MM.1S (cell line): ENCODE measurements at regions not wholly inside any gene's neighbourhood (a gene's known extent, or its start where the extent isn't known, plus 50 kb on each side); places are given as distances from the start of the nearest gene placed in this dataset.

Experiments
- DNase-seq: peaks from one replicate; pipeline ENCODE4 v3.0.0-alpha.2; 2015
- H2AFZ ChIP-seq: fragments of 300-600 bp; sonication (generic); 2 replicates; pipeline ENCODE4 v1.6.0; 2016; ENCODE audit warnings: antibody characterized with exemption, low read length
- H3F3A ChIP-seq: fragments of 300-600 bp; sonication (generic); 2 replicates; pipeline ENCODE4 v1.6.1; 2016; ENCODE audit warnings: mild to moderate bottlenecking, antibody characterized with exemption, low read length, moderate library complexity, mixed read lengths; ENCODE audit not compliant: insufficient read depth
- H3K27ac ChIP-seq: fragments of 300-600 bp; sonication (generic); 2 replicates; pipeline ENCODE4 v1.5.1; 2016; ENCODE audit warnings: mild to moderate bottlenecking, low read length
- H3K27me3 ChIP-seq: fragments of 300-600 bp; sonication (generic); replicated peaks from 2 replicates; pipeline ENCODE4 v1.6.0; 2016; ENCODE audit warnings: low read length; ENCODE audit not compliant: insufficient read depth
- H3K36me3 ChIP-seq: fragments of 300-600 bp; sonication (generic); replicated peaks from 2 replicates; pipeline ENCODE4 v1.6.1; 2016; ENCODE audit warnings: mild to moderate bottlenecking, low read length, mixed read lengths; ENCODE audit not compliant: insufficient read depth
- H3K4me1 ChIP-seq: fragments of 300-600 bp; sonication (generic); 2 replicates; pipeline ENCODE4 v1.6.1; 2016; ENCODE audit warnings: low read length, mixed read lengths
- H3K4me2 ChIP-seq: fragments of 300-600 bp; sonication (generic); 2 replicates; pipeline ENCODE4 v1.6.0; 2016; ENCODE audit warnings: low read depth, low read length
- H3K4me3 ChIP-seq: fragments of 300-600 bp; sonication (generic); 2 replicates; pipeline ENCODE4 v1.5.1; 2016; ENCODE audit warnings: low read length, mixed read lengths
- H3K79me2 ChIP-seq: fragments of 300-600 bp; sonication (generic); 2 replicates; pipeline ENCODE4 v1.6.1; 2016; ENCODE audit warnings: mixed run types, low read length, mixed read lengths
- H3K9ac ChIP-seq: fragments of 300-600 bp; sonication (generic); 2 replicates; pipeline ENCODE4 v1.6.1; 2016; ENCODE audit warnings: low read length, mixed read lengths
- H3K9me2 ChIP-seq: fragments of 300-600 bp; sonication (generic); replicated peaks from 2 replicates; pipeline ENCODE4 v1.6.1; 2016; ENCODE audit warnings: mild to moderate bottlenecking, low read length, mixed read lengths; ENCODE audit not compliant: insufficient read depth
- H3K9me3 ChIP-seq: fragments of 300-600 bp; sonication (generic); replicated peaks from 2 replicates; pipeline ENCODE4 v1.6.1; 2016; ENCODE audit warnings: mild to moderate bottlenecking, low read length, mixed read lengths; ENCODE audit not compliant: insufficient read depth
- H4K20me1 ChIP-seq: fragments of 300-600 bp; sonication (generic); 2 replicates; pipeline ENCODE4 v1.6.1; 2016; ENCODE audit warnings: mild to moderate bottlenecking, low read length, moderate library complexity, mixed read lengths; ENCODE audit not compliant: insufficient read depth
- EZH2 ChIP-seq: fragments of 300-600 bp; sonication (generic); optimal IDR thresholded peaks from 2 replicates; pipeline ENCODE3; 2017; ENCODE audit warnings: low read depth, mild to moderate bottlenecking, antibody characterized with exemption, low read length, mixed read lengths
- EZH2phosphoT487 ChIP-seq: fragments of 300-600 bp; sonication (generic); IDR thresholded peaks from 2 replicates; pipeline ENCODE4 v1.6.1; 2018; ENCODE audit warnings: antibody characterized with exemption, low read length
- TF ChIP-seq, protein P1 (sequence below): fragments of 300-600 bp; sonication (generic); IDR thresholded peaks from 2 replicates; pipeline ENCODE4 v1.5.1; 2016; ENCODE audit warnings: antibody characterized with exemption, low read length, mixed read lengths

DNA sequence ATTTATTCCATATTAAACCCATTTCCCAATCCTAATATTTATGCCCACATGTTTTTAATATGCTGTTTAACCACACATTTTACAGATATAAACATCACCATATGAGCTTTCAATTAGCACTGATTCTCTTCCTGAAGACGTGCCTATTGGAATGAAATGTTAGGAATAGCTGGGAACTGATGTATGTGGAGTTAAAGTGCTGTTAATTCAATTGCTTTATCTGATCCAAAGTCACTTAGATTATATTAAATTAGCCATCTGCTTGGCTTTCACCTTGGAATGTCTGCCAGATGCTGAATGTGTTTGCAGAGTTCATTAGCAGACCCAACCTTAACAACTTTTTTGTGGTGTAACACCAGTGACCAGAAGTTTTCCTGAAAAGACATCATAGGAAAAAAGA is 942.9 kb upstream of the KLHL29 start:
- Histone ChIP-seq H3F3A (no peaks in the 10 kb centered on the region), H3K79me2 (no peaks in the 10 kb centered on the region), H3K4me1 (no peaks in the 10 kb centered on the region), H4K20me1 (no peaks in the 10 kb centered on the region), H3K9me2 (no peaks in the 10 kb centered on the region), H3K9ac (no peak overlapping the region), H3K27ac (no peak overlapping the region), H3K4me3 (no peak overlapping the region), H3K27me3 (no peaks in the 10 kb centered on the region), H2AFZ (no peak overlapping the region), H3K9me3 (no peaks in the 10 kb centered on the region), H3K36me3 (no peaks in the 10 kb centered on the region), H3K4me2 (no peak overlapping the region)
- TF ChIP-seq, protein P1, sequence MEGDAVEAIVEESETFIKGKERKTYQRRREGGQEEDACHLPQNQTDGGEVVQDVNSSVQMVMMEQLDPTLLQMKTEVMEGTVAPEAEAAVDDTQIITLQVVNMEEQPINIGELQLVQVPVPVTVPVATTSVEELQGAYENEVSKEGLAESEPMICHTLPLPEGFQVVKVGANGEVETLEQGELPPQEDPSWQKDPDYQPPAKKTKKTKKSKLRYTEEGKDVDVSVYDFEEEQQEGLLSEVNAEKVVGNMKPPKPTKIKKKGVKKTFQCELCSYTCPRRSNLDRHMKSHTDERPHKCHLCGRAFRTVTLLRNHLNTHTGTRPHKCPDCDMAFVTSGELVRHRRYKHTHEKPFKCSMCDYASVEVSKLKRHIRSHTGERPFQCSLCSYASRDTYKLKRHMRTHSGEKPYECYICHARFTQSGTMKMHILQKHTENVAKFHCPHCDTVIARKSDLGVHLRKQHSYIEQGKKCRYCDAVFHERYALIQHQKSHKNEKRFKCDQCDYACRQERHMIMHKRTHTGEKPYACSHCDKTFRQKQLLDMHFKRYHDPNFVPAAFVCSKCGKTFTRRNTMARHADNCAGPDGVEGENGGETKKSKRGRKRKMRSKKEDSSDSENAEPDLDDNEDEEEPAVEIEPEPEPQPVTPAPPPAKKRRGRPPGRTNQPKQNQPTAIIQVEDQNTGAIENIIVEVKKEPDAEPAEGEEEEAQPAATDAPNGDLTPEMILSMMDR: no peak
- no peak for TF ChIP-seq EZH2phosphoT487
- TF ChIP-seq EZH2: no peak
- no peak for DNase-seq

DNA sequence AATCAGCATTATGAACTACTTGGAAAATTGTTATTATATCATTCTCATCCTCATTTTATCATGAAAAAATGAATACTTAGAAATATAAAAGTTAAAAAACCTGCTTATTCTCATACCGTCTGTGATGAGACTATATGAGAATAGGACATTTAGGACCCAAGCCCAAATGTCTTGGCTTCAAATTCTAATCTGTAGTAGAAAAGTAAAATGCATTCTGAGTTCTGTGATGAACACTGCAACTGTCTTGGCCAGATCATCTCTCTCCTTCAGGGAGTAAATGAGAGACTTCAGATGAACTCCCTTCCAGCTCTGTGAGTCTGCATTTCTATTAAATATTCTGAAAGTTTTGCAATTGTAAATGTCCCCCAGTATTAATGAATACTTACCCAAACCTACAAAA is 940.7 kb upstream of the KLHL29 start:
- TF ChIP-seq, protein P1: no peak
- TF ChIP-seq EZH2 (no peak), EZH2phosphoT487 (no peak)
- DNase-seq: no peak

DNA sequence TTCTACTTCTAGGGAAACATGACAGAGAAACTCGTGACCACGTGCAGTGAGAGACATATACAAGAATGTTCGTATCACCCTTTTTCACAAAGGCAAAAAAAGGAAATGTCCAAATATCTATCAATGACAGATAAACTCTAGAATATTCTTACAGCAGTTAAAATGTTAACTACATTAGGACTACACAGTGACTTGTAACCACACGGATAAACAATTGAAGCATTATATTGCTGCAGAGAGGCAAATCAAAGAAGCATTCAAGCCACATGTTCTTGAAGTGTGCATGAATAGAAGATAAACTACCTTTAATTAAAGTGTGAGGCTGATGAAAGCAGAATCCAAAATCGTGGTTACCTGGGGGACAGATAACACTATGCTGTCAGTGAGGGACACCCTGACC is 935.3 kb upstream of the KLHL29 start:
- Histone ChIP-seq H3K27ac (no peak overlapping the region), H3K27me3 (no peaks in the 10 kb centered on the region), H3F3A (no peaks in the 10 kb centered on the region), H3K4me3 (no peak overlapping the region), H4K20me1 (no peaks in the 10 kb centered on the region), H3K9ac (no peak overlapping the region), H3K4me1 (no peaks in the 10 kb centered on the region), H3K4me2 (no peak overlapping the region), H3K79me2 (no peaks in the 10 kb centered on the region), H3K9me2 (no peaks in the 10 kb centered on the region), H2AFZ (no peak overlapping the region), H3K9me3 (no peaks in the 10 kb centered on the region), H3K36me3 (no peaks in the 10 kb centered on the region)
- TF ChIP-seq, protein P1: no peak
- TF ChIP-seq EZH2: no peak
- TF ChIP-seq EZH2phosphoT487: no peak
- no peak for DNase-seq

More for the DNA sequence above, 940.7 kb upstream of the KLHL29 start:
- H3F3A ChIP-seq: no peaks in the 10 kb centered on the region
- H3K4me3 ChIP-seq: no peak overlapping the region
- H3K9me3 ChIP-seq: no peaks in the 10 kb centered on the region
- no peak overlapping the region for H3K4me2 ChIP-seq
- no peaks in the 10 kb centered on the region for H3K79me2 ChIP-seq
- H3K36me3 ChIP-seq: no peaks in the 10 kb centered on the region
- H3K4me1 ChIP-seq: no peaks in the 10 kb centered on the region
- no peak overlapping the region for H3K9ac ChIP-seq
- H4K20me1 ChIP-seq: no peaks in the 10 kb centered on the region
- H3K27ac ChIP-seq: no peak overlapping the region
- no peaks in the 10 kb centered on the region for H3K27me3 ChIP-seq
- H3K9me2 ChIP-seq: no peaks in the 10 kb centered on the region
- no peak overlapping the region for H2AFZ ChIP-seq
